ENCODE measurements at regions not wholly inside any gene's neighbourhood (a gene's known extent, or its start where the extent isn't known, plus 50 kb on each side); places are given as distances from the start of the nearest gene placed in this dataset.
A peak's percentile ranks its signal among the peaks of the same experiment; 100 is the strongest.
"Not testable (repeated sequence)": the region's sequence is repeated elsewhere in the genome, so short reads cannot be mapped to it uniquely, and the experiment has no call there.

GRCh38 chr7:149682038-149682437 lies 91.3 kb downstream of the ZNF467 start:
- no peak for FAIRE-seq

GRCh38 chr7:149681274-149681673 lies 92.1 kb downstream of the ZNF467 start:
- no peak for FAIRE-seq

- FAIRE-seq: no peak
Measured at GRCh38 chr7:149680331-149681025, 92.9 kb downstream of the ZNF467 start.

- FAIRE-seq: not testable (repeated sequence)
Measured at GRCh38 chr7:149674728-149675385, 98.5 kb downstream of the ZNF467 start.

- FAIRE-seq: no peak
Measured at GRCh38 chr7:149673006-149673405, 100.4 kb downstream of the ZNF467 start.

GRCh38 chr7:149670288-149670687 lies 103.1 kb downstream of the ZNF467 start:
- FAIRE-seq: no peak

GRCh38 chr7:149669121-149669818 lies 104.1 kb downstream of the ZNF467 start:
- FAIRE-seq: peak; percentile 88

- FAIRE-seq: no peak
Measured at GRCh38 chr7:149666360-149666945, 106.9 kb downstream of the ZNF467 start.

- FAIRE-seq: not testable (repeated sequence)
Measured at GRCh38 chr7:149665618-149666017, 107.8 kb downstream of the ZNF467 start.

- FAIRE-seq: no peak
Measured at GRCh38 chr7:149664666-149665065, 108.7 kb downstream of the ZNF467 start.

- FAIRE-seq: no peak
Measured at GRCh38 chr7:149664176-149664575, 109.2 kb downstream of the ZNF467 start.

GRCh38 chr7:149662591-149663095 lies 110.7 kb downstream of the ZNF467 start:
- peak; percentile 5 for FAIRE-seq

GRCh38 chr7:149655784-149656183 lies 117.6 kb downstream of the ZNF467 start:
- FAIRE-seq: no peak

- no peak for FAIRE-seq
Measured at GRCh38 chr7:149654588-149654987, 118.8 kb downstream of the ZNF467 start.

- FAIRE-seq: not testable (repeated sequence)
Measured at GRCh38 chr7:149650190-149650589, 123.2 kb downstream of the ZNF467 start.

- no peak for FAIRE-seq
Measured at GRCh38 chr7:149644754-149645153, 128.6 kb downstream of the ZNF467 start.

GRCh38 chr7:149642589-149642988 lies 130.8 kb downstream of the ZNF467 start:
- no peak for FAIRE-seq

- no peak for FAIRE-seq
Measured at GRCh38 chr7:149638566-149639320, 134.6 kb downstream of the ZNF467 start.

- no peak for FAIRE-seq
Measured at GRCh38 chr7:149637911-149638565, 135.3 kb downstream of the ZNF467 start.

GRCh38 chr7:149635561-149636329 lies 137.6 kb downstream of the ZNF467 start:
- FAIRE-seq: no peak

All from TTC549 (cell line).